NCI-H146 treated with DMSO at 0.1 percent for 48 hours (cell line): ENCODE measurements at regions not wholly inside any gene's neighbourhood (a gene's known extent, or its start where the extent isn't known, plus 50 kb on each side); places are given as distances from the start of the nearest gene placed in this dataset.
"Not testable (repeated sequence)": the region's sequence is repeated elsewhere in the genome, so short reads cannot be mapped to it uniquely, and the experiment has no call there.

Experiments
- DNase-seq: peaks from one replicate; lab custom pipeline; 2025; ENCODE audit not compliant: unreplicated experiment; lab: John Stamatoyannopoulos, UW

GRCh38 chr1:95583661-95584210, 349.7 kb downstream of the RWDD3 start:
- no peak for DNase-seq

- no peak for DNase-seq
These were observed 350.3 kb downstream of the RWDD3 start for GRCh38 chr1:95584315-95584714.

GRCh38 chr1:95604771-95605170, 370.8 kb downstream of the RWDD3 start:
- DNase-seq, result no peak

GRCh38 chr1:95614197-95614596, 380.2 kb downstream of the RWDD3 start:
- DNase-seq, result no peak

GRCh38 chr1:95615421-95615820, 381.4 kb downstream of the RWDD3 start:
- no peak for DNase-seq

DNA sequence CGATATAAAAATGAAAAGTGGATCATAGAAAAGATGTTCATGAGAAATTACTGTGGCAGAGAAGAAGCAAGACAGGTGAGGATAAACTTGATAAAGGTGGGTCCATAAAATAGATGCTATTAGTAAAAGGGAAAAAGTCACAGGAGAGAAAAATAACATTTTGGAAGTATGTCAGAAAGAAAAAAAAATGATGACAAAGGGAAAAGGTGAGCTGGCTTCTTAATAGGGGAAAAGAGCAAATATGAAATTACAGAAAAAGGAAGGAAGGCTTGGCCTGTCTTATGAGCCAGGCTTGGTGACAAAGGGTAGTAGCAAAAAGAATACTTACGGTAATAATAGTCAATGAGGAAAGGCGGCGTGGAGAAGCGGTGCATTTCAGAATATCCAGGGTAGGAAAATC, 386.1 kb downstream of the RWDD3 start:
- no peak for DNase-seq

DNA sequence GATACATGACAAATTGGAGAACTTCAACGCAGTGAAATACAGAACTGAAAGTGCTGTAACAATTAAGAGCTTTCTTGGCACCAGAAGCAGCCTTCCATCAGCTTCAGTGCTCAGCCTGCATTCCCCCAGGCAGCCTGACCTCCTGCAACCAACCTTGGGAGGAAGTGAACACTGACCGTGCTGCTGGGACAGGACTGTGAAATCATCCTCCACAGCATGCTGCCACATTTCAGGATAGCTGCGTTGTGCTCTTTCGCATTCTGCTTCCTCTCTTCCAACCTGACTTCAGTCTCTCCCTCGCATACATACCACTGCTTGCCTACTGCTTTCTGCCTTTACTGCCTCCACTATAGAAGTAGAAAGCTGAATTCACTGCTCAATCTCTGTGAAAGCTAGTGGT, 388.6 kb downstream of the RWDD3 start:
- DNase-seq, result no peak

DNA sequence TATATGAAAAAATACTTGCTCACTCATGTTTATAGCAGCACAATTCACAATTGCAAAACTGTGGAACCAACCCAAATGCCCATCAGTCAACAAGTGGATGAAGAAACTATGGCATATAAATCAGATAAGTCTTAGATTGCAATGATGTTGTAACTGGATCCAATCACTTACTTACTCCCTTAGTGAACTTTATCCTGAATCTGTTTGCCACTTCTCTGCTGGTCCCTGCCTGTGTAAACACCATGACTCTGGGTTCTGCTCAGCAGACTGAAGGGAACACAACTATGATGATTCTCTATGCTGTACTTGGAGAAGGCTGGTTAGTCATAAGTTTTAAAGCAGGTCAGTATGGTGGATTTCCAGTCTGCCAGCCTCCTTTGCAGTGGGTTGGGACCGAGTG, 391.2 kb downstream of the RWDD3 start:
- no peak for DNase-seq

GRCh38 chr1:95627244-95627643, 393.2 kb downstream of the RWDD3 start:
- no peak for DNase-seq

- DNase-seq, result no peak
These were observed 397.7 kb downstream of the RWDD3 start for GRCh38 chr1:95631695-95632094.

DNA sequence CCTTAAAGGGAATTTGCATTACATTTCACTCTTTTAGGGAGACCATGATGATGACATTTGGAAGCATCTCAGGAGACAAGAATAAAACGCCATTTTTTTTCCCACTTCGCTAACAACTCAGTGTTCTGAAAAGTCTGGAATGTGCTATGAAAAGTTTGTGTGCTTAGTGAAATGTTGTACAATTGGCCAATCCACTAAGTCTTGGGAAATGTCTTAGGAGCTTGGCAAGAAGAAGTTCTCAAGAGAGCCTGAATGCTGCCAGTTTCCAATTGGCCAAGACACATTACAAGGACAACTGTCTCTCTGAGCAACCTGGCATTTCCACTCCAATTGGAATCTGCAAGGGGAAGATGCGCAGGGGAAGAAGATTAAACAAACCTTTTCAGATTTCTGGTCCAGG, 401.8 kb downstream of the RWDD3 start:
- DNase-seq, result no peak

DNA sequence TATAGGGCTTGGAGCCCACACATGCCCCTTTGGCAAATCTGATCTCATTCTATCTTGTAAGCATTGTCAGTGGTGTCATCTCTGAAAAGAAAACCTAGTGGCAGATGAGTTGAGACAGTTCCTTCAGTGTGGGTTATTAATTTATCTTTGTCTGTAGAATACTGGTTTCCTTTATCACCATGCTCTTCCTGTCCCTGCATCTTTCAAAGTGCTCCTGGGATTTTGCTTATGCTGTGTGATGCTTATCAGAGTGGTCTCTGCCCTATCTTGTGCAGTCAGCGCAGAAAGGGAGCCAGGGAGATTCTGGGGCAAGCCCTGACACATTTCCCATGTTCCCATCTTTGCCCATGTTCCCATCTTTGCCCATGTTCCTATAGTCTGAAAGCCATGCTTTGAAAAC, 402.9 kb downstream of the RWDD3 start:
- no peak for DNase-seq

DNA sequence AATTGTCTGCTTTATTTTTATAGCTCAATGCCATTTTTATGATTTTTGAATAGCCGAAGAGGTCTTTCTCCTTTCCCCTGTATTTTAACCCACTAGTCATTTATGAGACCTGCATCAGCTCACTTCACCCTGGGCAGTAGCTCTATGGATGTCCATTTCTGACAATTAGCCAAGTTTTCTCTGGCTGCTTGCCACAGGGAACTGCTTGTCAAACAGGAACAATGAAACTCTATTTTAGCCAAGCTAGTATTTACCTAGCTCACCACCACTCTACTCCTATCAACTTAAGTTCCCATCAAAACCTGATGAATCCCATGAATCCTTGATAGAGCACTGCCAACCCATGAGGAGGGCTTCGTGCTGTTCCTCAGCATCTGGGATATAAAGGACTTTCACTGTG, 406.7 kb downstream of the RWDD3 start:
- no peak for DNase-seq

DNA sequence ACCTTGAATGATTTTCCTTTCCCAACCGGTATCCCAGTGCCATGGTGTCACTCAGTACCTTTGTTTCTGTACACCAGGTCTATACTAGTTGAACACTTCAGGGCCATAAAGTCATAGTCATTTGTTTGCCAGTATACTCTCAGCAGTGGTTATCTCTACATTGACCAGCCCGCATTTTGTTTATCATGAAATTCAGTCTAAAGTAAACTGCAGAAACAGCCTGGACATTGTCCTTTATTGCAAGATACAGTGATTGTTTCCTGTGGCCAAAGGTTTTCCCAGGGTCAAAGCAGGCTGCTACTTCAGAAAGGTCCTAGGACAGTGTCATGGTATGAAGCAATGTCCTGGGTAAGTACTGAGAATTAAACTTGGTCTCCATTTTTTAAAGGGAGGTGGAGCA, 407.4 kb downstream of the RWDD3 start:
- no peak for DNase-seq

GRCh38 chr1:95642035-95642434, 408.0 kb downstream of the RWDD3 start:
- no peak for DNase-seq

DNA sequence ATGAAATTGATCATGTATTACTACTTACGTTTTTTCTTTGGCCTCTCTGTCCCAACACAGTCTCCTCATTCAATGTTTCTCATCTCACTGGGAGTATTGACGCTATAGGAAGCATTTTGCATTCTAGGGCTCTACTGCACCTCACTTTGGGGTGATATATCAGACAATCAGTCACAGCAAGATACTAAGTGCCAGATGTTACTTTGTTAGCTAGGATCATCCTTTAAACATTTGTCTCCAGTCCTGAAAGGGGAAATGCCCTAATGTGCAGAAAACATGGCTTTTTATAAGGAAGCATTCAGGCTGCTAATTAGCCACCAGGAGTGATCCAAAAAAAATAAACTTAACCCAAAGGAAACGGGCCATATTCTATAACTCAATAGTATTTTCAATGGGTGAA, 409.1 kb downstream of the RWDD3 start:
- DNase-seq, result no peak

DNA sequence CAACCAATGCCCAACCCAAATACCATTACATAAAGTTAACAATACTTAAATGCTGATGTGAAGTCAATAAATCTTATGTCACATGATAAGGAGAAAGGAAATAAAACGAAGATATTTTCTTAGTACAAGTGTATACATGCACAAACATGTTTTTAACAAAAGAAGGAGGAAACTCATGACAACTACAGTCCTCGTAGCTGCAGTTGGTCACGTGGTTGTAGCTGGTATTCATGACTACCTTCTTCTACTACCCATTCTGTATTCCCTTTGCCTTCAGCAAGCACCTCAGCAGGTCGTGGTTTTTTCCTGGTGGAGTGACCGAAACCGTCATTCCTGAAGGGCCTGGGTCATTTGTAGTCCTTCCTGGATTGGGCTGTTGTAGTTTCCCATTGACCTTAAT, 411.1 kb downstream of the RWDD3 start:
- DNase-seq, result not testable (repeated sequence)

- DNase-seq, result no peak
These were observed 416.6 kb downstream of the RWDD3 start for GRCh38 chr1:95650631-95651030.

- no peak for DNase-seq
These were observed 418.5 kb downstream of the RWDD3 start for GRCh38 chr1:95652423-95652965.

GRCh38 chr1:95653618-95654017, 419.6 kb downstream of the RWDD3 start:
- DNase-seq, result no peak

DNA sequence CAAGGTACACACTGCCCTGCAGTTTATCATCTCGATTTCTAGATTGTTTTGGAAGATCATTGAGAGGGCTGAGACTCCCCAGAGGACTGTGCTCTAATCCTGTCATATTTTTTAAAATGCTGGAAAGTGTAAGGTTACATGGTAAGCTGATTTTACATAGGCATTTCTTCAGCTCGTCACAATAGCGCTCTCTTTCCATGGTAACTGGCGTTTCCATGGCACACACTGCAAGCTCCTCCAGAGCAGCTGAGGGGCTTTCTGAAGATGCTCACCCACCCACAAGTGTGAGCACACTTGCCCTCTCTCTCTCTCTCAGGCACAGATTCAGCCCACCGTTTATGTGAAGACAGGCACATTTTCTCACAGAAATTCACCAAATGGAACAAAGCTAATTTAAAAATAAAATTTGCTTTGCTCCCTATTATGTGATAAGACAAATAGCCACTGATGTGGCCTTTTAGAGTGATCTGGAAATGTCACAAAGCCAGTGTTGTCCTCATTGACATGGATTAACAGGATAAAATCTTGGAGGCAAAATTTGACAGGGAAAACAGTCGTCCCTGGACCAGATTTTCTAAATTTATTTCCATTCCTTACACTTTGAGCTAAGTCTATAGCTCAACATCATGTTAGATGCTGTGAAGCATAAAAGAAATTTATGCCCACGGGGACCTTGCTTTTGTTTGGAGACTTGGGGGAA, 421.5 kb downstream of the RWDD3 start:
- no peak for DNase-seq

- no peak for DNase-seq
These were observed 423.2 kb downstream of the RWDD3 start for GRCh38 chr1:95657248-95657647.

DNA sequence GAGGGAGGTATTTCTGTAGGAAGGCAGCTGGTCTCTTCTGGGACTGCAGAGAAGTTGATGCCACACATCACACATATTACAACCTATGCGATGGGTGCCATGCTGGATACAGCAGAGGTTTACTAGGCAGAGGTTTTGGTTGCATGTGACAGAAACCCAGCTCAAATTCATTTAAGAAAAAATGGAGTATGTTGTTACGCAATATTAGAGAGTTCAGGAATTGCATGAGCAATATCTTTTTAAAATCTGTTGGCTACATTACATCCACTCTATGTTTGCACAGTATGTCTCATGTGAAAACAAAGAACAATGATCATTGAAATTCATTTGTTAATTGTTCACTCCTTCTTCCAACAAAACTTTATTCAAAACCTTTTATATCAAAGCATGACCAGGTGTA, 425.2 kb downstream of the RWDD3 start:
- DNase-seq, result no peak
